OCI-LY1 (cell line): ENCODE measurements at regions not wholly inside any gene's neighbourhood (a gene's known extent, or its start where the extent isn't known, plus 50 kb on each side); places are given as distances from the start of the nearest gene placed in this dataset.

Experiments used
- H2AFZ ChIP-seq: fragments of 200-600 bp; sonication (generic), shearing (Covaris generic); 2 replicates; pipeline ENCODE4 v1.6.0; 2014; ENCODE audit warnings: antibody characterized with exemption, mild to moderate bottlenecking, low read length
- H3F3A ChIP-seq: fragments of 200-600 bp; sonication (generic), shearing (Covaris generic); 2 replicates; pipeline ENCODE4 v1.6.0; 2014; ENCODE audit warnings: mild to moderate bottlenecking, antibody characterized with exemption, low read length, moderate library complexity; ENCODE audit not compliant: insufficient read depth
- H3K27ac ChIP-seq: fragments of 200-600 bp; sonication (generic); 2 replicates; pipeline ENCODE4 v1.5.1; 2014; ENCODE audit warnings: low read length, mixed run types, mild to moderate bottlenecking, low read depth; ENCODE audit not compliant: poor library complexity, severe bottlenecking
- H3K27me3 ChIP-seq: fragments of 200-600 bp; sonication (generic); 2 replicates; pipeline ENCODE4 v1.6.0; 2014; ENCODE audit warnings: antibody characterized with exemption, mild to moderate bottlenecking, low read length, moderate library complexity; ENCODE audit not compliant: insufficient read depth
- H3K36me3 ChIP-seq: fragments of 200-600 bp; sonication (generic); 2 replicates; pipeline ENCODE4 v1.6.1; 2014; ENCODE audit warnings: mild to moderate bottlenecking, antibody characterized with exemption, low read length, moderate library complexity, mixed read lengths; ENCODE audit not compliant: insufficient read depth
- H3K4me1 ChIP-seq: fragments of 200-600 bp; sonication (generic); 2 replicates; pipeline ENCODE4 v1.5.1; 2014; ENCODE audit warnings: mild to moderate bottlenecking, low read length, moderate library complexity; ENCODE audit not compliant: insufficient read depth, severe bottlenecking
- H3K4me2 ChIP-seq: fragments of 200-600 bp; sonication (generic), shearing (Covaris generic); 2 replicates; pipeline ENCODE4 v1.6.1; 2014; ENCODE audit warnings: low read length
- H3K4me3 ChIP-seq: fragments of 200-600 bp; sonication (generic); 2 replicates; pipeline ENCODE4 v1.5.1; 2014; ENCODE audit warnings: low read length, low read depth, mild to moderate bottlenecking, mixed read lengths; ENCODE audit not compliant: poor library complexity, severe bottlenecking
- H3K79me2 ChIP-seq: fragments of 200-600 bp; shearing (Covaris generic); 2 replicates; pipeline ENCODE4 v1.6.1; 2016; ENCODE audit warnings: mixed run types, low read length, mixed read lengths; ENCODE audit not compliant: insufficient read depth
- H3K9ac ChIP-seq: fragments of 200-600 bp; sonication (generic), shearing (Covaris generic); 2 replicates; pipeline ENCODE4 v1.6.1; 2014; ENCODE audit warnings: mild to moderate bottlenecking, low read length, mixed read lengths
- H3K9me2 ChIP-seq: fragments of 200-600 bp; sonication (generic), shearing (Covaris generic); 2 replicates; pipeline ENCODE4 v1.6.1; 2014; ENCODE audit warnings: low read depth, mild to moderate bottlenecking, low read length, mixed read lengths
- H3K9me3 ChIP-seq: fragments of 200-600 bp; shearing (Covaris generic); 2 replicates; pipeline ENCODE4 v1.6.1; 2014; ENCODE audit warnings: low read length, mixed read lengths
- H4K20me1 ChIP-seq: fragments of 200-600 bp; sonication (generic), shearing (Covaris generic); 2 replicates; pipeline ENCODE4 v1.6.0; 2016; ENCODE audit warnings: mild to moderate bottlenecking, low read length; ENCODE audit not compliant: insufficient read depth
- EZH2 ChIP-seq: fragments of 200-600 bp; sonication (generic), shearing (Covaris generic); IDR thresholded peaks from 2 replicates; pipeline ENCODE4 v1.8.0; 2017; ENCODE audit warnings: borderline replicate concordance, mixed run types, mild to moderate bottlenecking, antibody characterized with exemption, low read length, moderate library complexity, mixed read lengths
- TF ChIP-seq, protein P1 (sequence below): fragments of 200-600 bp; sonication (generic), shearing (Covaris generic); IDR thresholded peaks from 2 replicates; pipeline ENCODE4 v1.5.1; 2017; ENCODE audit warnings: mild to moderate bottlenecking, antibody characterized with exemption, low read length, moderate library complexity, mixed read lengths

DNA sequence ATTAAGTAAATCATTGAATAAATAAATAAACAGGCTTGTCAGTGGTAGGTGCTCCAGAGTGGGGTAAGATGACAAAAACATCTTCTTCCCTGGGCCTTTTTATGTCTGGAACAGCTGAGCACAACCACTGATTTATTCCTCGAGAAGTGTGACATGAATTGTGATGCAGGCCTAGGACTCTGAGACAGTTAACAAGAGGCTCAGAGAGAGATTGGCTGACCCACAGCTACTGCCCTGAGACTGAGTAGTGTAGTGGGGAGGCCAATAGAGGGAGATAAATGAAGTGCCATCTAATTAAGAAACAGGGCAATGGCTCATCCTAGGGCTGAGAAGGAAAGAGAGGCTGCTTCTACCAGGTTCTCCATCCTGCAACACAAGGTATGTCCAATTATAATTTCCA lies 369.3 kb upstream of the TRPC7 start:
- H3F3A ChIP-seq, result no peaks in the 10 kb centered on the region
- H3K9me2 ChIP-seq, result no peaks in the 10 kb centered on the region
- no peaks in the 10 kb centered on the region for H3K9me3 ChIP-seq
- no peaks in the 10 kb centered on the region for H3K79me2 ChIP-seq
- no peaks in the 10 kb centered on the region for H3K36me3 ChIP-seq
- H3K4me3 ChIP-seq, result no peak overlapping the region
- no peaks in the 10 kb centered on the region for H3K4me1 ChIP-seq
- no peak for TF ChIP-seq EZH2
- TF ChIP-seq, protein P1, sequence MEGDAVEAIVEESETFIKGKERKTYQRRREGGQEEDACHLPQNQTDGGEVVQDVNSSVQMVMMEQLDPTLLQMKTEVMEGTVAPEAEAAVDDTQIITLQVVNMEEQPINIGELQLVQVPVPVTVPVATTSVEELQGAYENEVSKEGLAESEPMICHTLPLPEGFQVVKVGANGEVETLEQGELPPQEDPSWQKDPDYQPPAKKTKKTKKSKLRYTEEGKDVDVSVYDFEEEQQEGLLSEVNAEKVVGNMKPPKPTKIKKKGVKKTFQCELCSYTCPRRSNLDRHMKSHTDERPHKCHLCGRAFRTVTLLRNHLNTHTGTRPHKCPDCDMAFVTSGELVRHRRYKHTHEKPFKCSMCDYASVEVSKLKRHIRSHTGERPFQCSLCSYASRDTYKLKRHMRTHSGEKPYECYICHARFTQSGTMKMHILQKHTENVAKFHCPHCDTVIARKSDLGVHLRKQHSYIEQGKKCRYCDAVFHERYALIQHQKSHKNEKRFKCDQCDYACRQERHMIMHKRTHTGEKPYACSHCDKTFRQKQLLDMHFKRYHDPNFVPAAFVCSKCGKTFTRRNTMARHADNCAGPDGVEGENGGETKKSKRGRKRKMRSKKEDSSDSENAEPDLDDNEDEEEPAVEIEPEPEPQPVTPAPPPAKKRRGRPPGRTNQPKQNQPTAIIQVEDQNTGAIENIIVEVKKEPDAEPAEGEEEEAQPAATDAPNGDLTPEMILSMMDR, result no peak
- H3K27ac ChIP-seq, result no peak overlapping the region
- no peak overlapping the region for H3K4me2 ChIP-seq
- no peak overlapping the region for H3K9ac ChIP-seq
- no peak overlapping the region for H2AFZ ChIP-seq
- no peaks in the 10 kb centered on the region for H4K20me1 ChIP-seq
- H3K27me3 ChIP-seq, result no peaks in the 10 kb centered on the region; the same call in 1 of the 2 replicates

- Histone ChIP-seq H3K4me2 (no peak overlapping the region), H3K79me2 (no peaks in the 10 kb centered on the region), H2AFZ (no peak overlapping the region), H3F3A (no peaks in the 10 kb centered on the region), H3K9me3 (no peaks in the 10 kb centered on the region), H3K4me3 (no peak overlapping the region), H3K36me3 (no peaks in the 10 kb centered on the region), H4K20me1 (no peaks in the 10 kb centered on the region), H3K4me1 (no peaks in the 10 kb centered on the region), H3K27ac (no peak overlapping the region), H3K9me2 (no peaks in the 10 kb centered on the region), H3K9ac (no peak overlapping the region), H3K27me3 (no peaks in the 10 kb centered on the region; the same call in 1 of the 2 replicates)
- TF ChIP-seq, protein P1, result no peak
- no peak for TF ChIP-seq EZH2
Observed at GRCh38 chr5:136732751-136733150, 367.4 kb upstream of the TRPC7 start.

DNA sequence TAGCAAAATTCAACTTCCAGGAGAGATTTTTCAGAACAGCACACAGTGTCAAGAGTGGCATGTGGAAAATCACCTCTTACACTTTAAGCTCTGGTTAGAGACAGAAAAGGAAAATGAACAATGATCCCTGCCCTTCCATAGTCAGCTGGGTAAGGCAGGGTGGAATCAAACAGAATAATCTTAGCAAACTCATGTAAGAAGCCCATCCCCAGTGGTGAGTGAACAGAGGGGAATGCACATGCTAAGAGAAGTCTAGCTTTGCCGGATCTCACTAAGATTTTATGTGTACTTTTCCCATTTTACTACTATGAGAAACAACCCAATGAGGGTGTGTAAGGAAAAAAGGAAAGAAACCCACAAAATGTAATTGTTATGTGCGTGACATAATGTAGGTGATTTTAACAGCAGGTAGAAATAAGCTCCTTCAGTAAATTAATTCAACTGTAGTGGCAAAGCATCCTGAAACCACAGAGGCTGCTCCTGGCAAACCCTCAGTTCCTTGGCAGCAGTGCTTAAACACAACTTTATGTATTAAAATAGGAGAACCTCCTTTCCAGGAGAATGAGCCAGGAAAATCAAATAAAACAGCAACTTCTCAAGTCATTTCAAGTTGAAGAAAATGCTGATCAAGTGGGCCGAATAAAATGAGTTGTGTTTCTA lies 366.0 kb upstream of the TRPC7 start:
- Histone ChIP-seq H3K79me2 (no peaks in the 10 kb centered on the region), H3K9me2 (no peaks in the 10 kb centered on the region), H2AFZ (no peak overlapping the region), H3K27me3 (no peaks in the 10 kb centered on the region; the same call in 1 of the 2 replicates), H3F3A (no peaks in the 10 kb centered on the region), H3K36me3 (no peaks in the 10 kb centered on the region), H3K9me3 (no peaks in the 10 kb centered on the region), H3K9ac (no peak overlapping the region), H3K4me1 (no peaks in the 10 kb centered on the region), H3K27ac (no peak overlapping the region), H3K4me3 (no peak overlapping the region), H3K4me2 (no peak overlapping the region), H4K20me1 (no peaks in the 10 kb centered on the region)
- TF ChIP-seq, protein P1, result no peak
- TF ChIP-seq EZH2, result no peak
